IMR-90 (cell line): ENCODE measurements at regions not wholly inside any gene's neighbourhood (a gene's known extent, or its start where the extent isn't known, plus 50 kb on each side); places are given as distances from the start of the nearest gene placed in this dataset.

ENCODE experiments used
- ATAC-seq: fragments of 200-7000 bp; cut with Tn5 transposase; 2 replicates; pipeline ENCODE4 v1.9.1; 2020; ENCODE audit warnings: low read depth, mild to moderate bottlenecking, moderate library complexity
- BruUV-seq: library from RNA; stranded (reverse); fragments of 400-500 nt; replicated peaks from 2 replicates; lab custom pipeline; 2021; lab: Mats Ljungman, UMichigan
- CTCF ChIA-PET: fragments of 300-600 bp; formaldehyde crosslinking; extraction: SDS; loops from one replicate; lab custom pipeline; 2021; ENCODE audit warnings: antibody characterized with exemption; lab: Yijun Ruan, JAX
- POLR2A ChIA-PET: fragments of 300-600 bp; sonication (Branson Sonifier 250); formaldehyde crosslinking; loops from one replicate; lab custom pipeline; 2022; ENCODE audit warnings: antibody characterized with exemption; ENCODE audit not compliant: unreplicated experiment; lab: Charles Lee
- DNase-seq: peaks from one replicate; pipeline ENCODE4 v3.0.0; 2013
- H2AFZ ChIP-seq: replicated peaks from 2 replicates; pipeline ENCODE3; 2013; ENCODE audit warnings: low read length, mild to moderate bottlenecking; ENCODE audit not compliant: poor library complexity
- H2AK5ac ChIP-seq: 2 replicates; pipeline ENCODE4 v1.6.1; 2013; ENCODE audit warnings: low read depth, low read length, inconsistent platforms
- H2AK9ac ChIP-seq: replicated peaks from 2 replicates; pipeline ENCODE3; 2013; ENCODE audit warnings: mild to moderate bottlenecking, low read depth, low read length, moderate library complexity; ENCODE audit not compliant: poor library complexity
- H2BK120ac ChIP-seq: 2 replicates; pipeline ENCODE4 v1.6.1; 2013; ENCODE audit warnings: low read depth, low read length, inconsistent platforms
- H2BK15ac ChIP-seq: 3 replicates; pipeline ENCODE4 v1.6.1; 2013; ENCODE audit warnings: low read depth, low read length, inconsistent platforms
- H2BK20ac ChIP-seq: 2 replicates; pipeline ENCODE4 v1.6.1; 2013; ENCODE audit warnings: low read depth, mild to moderate bottlenecking, inconsistent platforms, low read length, moderate library complexity
- H2BK5ac ChIP-seq: 2 replicates; pipeline ENCODE4 v1.6.1; 2013; ENCODE audit warnings: mild to moderate bottlenecking, low read depth, low read length, inconsistent platforms; ENCODE audit not compliant: poor library complexity, severe bottlenecking
- H3K14ac ChIP-seq: replicated peaks from 2 replicates; pipeline ENCODE4 v1.6.1; 2013; ENCODE audit warnings: low read depth, low read length, inconsistent platforms
- H3K18ac ChIP-seq: 2 replicates; pipeline ENCODE4 v1.6.1; 2013; ENCODE audit warnings: low read depth, low read length, control low read depth
- H3K23ac ChIP-seq: 2 replicates; pipeline ENCODE4 v1.6.1; 2013; ENCODE audit warnings: low read depth, low read length, inconsistent platforms
- H3K27ac ChIP-seq: 2 replicates; pipeline ENCODE4 v1.5.1; 2013; ENCODE audit warnings: mild to moderate bottlenecking, control low read depth, low read length; ENCODE audit not compliant: insufficient read depth
- H3K27me3 ChIP-seq: 2 replicates; pipeline ENCODE4 v1.6.1; 2013; ENCODE audit warnings: low read length; ENCODE audit not compliant: control insufficient read depth, insufficient read depth
- H3K36me3 ChIP-seq: 2 replicates; pipeline ENCODE4 v1.6.1; 2013; ENCODE audit warnings: low read length, mixed read lengths; ENCODE audit not compliant: control insufficient read depth, insufficient read depth
- H3K4ac ChIP-seq: 2 replicates; pipeline ENCODE4 v1.6.1; 2013; ENCODE audit warnings: low read depth, low read length, inconsistent platforms
- H3K4me1 ChIP-seq: 2 replicates; pipeline ENCODE4 v1.6.1; 2013; ENCODE audit warnings: low read length, mixed read lengths; ENCODE audit not compliant: control insufficient read depth, insufficient read depth
- H3K4me2 ChIP-seq: 2 replicates; pipeline ENCODE4 v1.6.1; 2013; ENCODE audit warnings: low read depth, mild to moderate bottlenecking, control low read depth, low read length, moderate library complexity
- H3K4me3 ChIP-seq: 2 replicates; pipeline ENCODE4 v1.5.1; 2013; ENCODE audit warnings: low read depth, mild to moderate bottlenecking, control low read depth, low read length, moderate library complexity; ENCODE audit not compliant: insufficient read depth
- H3K56ac ChIP-seq: 2 replicates; pipeline ENCODE4 v1.6.1; 2013; ENCODE audit warnings: low read length, inconsistent platforms; ENCODE audit not compliant: insufficient read depth; ENCODE audit errors: extremely low read depth
- H3K79me1 ChIP-seq, 2 experiments: 2 replicates each; pipeline ENCODE4 v1.6.1; 2013; ENCODE audit warnings: low read length in 2 of 2, inconsistent platforms in 1 of 2, low read depth in 1 of 2
- H3K9ac ChIP-seq: 2 replicates; pipeline ENCODE4 v1.6.1; 2013; ENCODE audit warnings: low read depth, low read length, control low read depth
- H3K9me1 ChIP-seq: 2 replicates; pipeline ENCODE4 v1.6.1; 2013; ENCODE audit warnings: low read length, inconsistent platforms; ENCODE audit not compliant: insufficient read depth
- H3K9me3 ChIP-seq: 2 replicates; pipeline ENCODE4 v1.6.1; 2013; ENCODE audit warnings: low read length; ENCODE audit not compliant: control insufficient read depth, insufficient read depth
- H4K20me1 ChIP-seq: 2 replicates; pipeline ENCODE4 v1.6.1; 2013; ENCODE audit warnings: low read length, inconsistent platforms; ENCODE audit not compliant: insufficient read depth
- H4K5ac ChIP-seq: 2 replicates; pipeline ENCODE4 v1.6.1; 2013; ENCODE audit warnings: mild to moderate bottlenecking, low read depth, low read length, control low read depth
- H4K8ac ChIP-seq, 2 experiments: 2 replicates each; pipeline ENCODE4 v1.6.1; 2013; ENCODE audit warnings: low read depth in 2 of 2, low read length in 2 of 2, control low read depth in 1 of 2, inconsistent platforms in 1 of 2
- H4K91ac ChIP-seq: 2 replicates; pipeline ENCODE4 v1.6.1; 2013; ENCODE audit warnings: low read depth, low read length, inconsistent platforms; ENCODE audit not compliant: insufficient read depth
- BHLHE40 ChIP-seq: fragments of 150-350 bp; IDR thresholded peaks from 2 replicates; pipeline ENCODE4 v1.6.1; 2016; ENCODE audit warnings: mild to moderate bottlenecking, low read depth, low read length
- CEBPB ChIP-seq: IDR thresholded peaks from 2 replicates; pipeline ENCODE4 v1.6.1; 2012; ENCODE audit warnings: low read depth, low read length, improper control_type of control experiment
- FOS ChIP-seq: fragments of 150-350 bp; IDR thresholded peaks from 2 replicates; pipeline ENCODE4 v1.6.1; 2016; ENCODE audit warnings: low read depth, low read length
- MAFK ChIP-seq: IDR thresholded peaks from 2 replicates; pipeline ENCODE4 v1.6.1; 2012; ENCODE audit warnings: low read depth, low read length, improper control_type of control experiment
- MAZ ChIP-seq: IDR thresholded peaks from 2 replicates; pipeline ENCODE4 v1.6.1; 2012; ENCODE audit warnings: low read depth, mild to moderate bottlenecking, low read length, improper control_type of control experiment, moderate library complexity, borderline replicate concordance
- MXI1 ChIP-seq: IDR thresholded peaks from 2 replicates; pipeline ENCODE4 v1.6.1; 2012; ENCODE audit warnings: low read depth, mild to moderate bottlenecking, low read length, moderate library complexity, borderline replicate concordance
- NFE2L2 ChIP-seq: fragments of 150-350 bp; IDR thresholded peaks from 2 replicates; pipeline ENCODE4 v1.6.1; 2016; ENCODE audit warnings: low read depth, mild to moderate bottlenecking, low read length
- POLR2A ChIP-seq: IDR thresholded peaks from 2 replicates; pipeline ENCODE4 v1.6.1; 2012; ENCODE audit warnings: mild to moderate bottlenecking, low read depth, low read length
- RAD21 ChIP-seq: IDR thresholded peaks from 2 replicates; pipeline ENCODE4 v1.6.1; 2012; ENCODE audit warnings: low read length, improper control_type of control experiment
- RCOR1 ChIP-seq: IDR thresholded peaks from 2 replicates; pipeline ENCODE4 v1.6.1; 2012; ENCODE audit warnings: mild to moderate bottlenecking, low read length, improper control_type of control experiment; ENCODE audit not compliant: insufficient replicate concordance
- RFX5 ChIP-seq: IDR thresholded peaks from 2 replicates; pipeline ENCODE4 v1.8.0; 2012; ENCODE audit warnings: low read depth, mild to moderate bottlenecking, low read length, moderate library complexity
- SMC3 ChIP-seq: fragments of 150-350 bp; IDR thresholded peaks from 2 replicates; pipeline ENCODE4 v1.6.1; 2016; ENCODE audit warnings: low read depth, mild to moderate bottlenecking, antibody characterized with exemption, low read length, moderate library complexity
- WGBS, 2 experiments: methylation state at CpG; one replicate each; pipeline versions ENCODE4 v1.1.5 to v1.1.7; 2013; ENCODE audit warnings: missing lambda C conversion rate in 2 of 2; ENCODE audit not compliant: insufficient read length in 1 of 2; ENCODE audit errors: extremely low coverage in 2 of 2; 5-methylcytosine and 5-hydroxymethylcytosine counted together
- dilution Hi-C: fragments of 300-500 bp; cut with HindIII; formaldehyde crosslinking; loops from one replicate; pipeline ENCODE4 v1.14.3; 2018; ENCODE audit warnings: low sequenced_read_pairs; ENCODE audit not compliant: unreplicated experiment
- in situ Hi-C: fragments of 300-500 bp; cut with MboI; formaldehyde crosslinking; loops from 3 replicates; pipeline ENCODE4 v1.14.3; 2019; ENCODE audit warnings: low sequenced_read_pairs, inconsistent platforms, mixed read lengths
- intact Hi-C: fragments of 100-400 bp; cut with micrococcal nuclease; formaldehyde crosslinking; loops from 2 replicates; pipeline ENCODE4 v1.10.0; 2022
- TF ChIP-seq, protein P1 (sequence below): fragments of 150-350 bp; IDR thresholded peaks from 2 replicates; pipeline ENCODE4 v1.6.1; 2017; ENCODE audit warnings: mild to moderate bottlenecking, antibody characterized with exemption, low read length, low read depth
- TF ChIP-seq, protein P2 (sequence below): conservative IDR thresholded peaks from 2 replicates; pipeline ENCODE4 v1.5.1; 2012; ENCODE audit warnings: mild to moderate bottlenecking, low read depth, low read length, improper control_type of control experiment

DNA sequence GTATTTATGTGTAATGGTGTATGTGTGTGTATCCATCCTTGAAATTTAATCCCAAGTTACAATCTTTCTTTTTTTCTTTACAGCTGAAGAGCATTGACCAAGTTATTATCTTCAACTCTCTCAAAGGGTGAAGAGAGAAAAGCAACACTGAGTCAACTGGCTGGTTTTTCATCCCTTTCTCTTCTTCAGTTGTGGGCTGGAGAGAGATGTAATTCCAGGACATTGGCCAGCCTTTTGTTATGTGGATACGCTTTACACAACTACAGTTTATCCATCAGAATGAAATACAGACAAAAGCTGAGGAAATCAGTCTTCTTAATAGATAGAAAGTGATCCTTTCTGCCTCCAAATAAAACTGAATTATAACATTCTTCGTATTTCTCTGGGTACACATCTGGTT is 357.0 kb upstream of the NCAM2 start:
- Histone ChIP-seq H2AFZ (no peak overlapping the region), H3K9me3 (peaks cover 14% of the 10 kb centered on the region), H3K79me1 (no peaks in the 10 kb centered on the region), H3K4me2 (no peak overlapping the region), H2AK9ac (no peak overlapping the region), H3K4ac (no peak overlapping the region), H2BK120ac (no peak overlapping the region), H3K18ac (no peak overlapping the region), H2BK20ac (no peak overlapping the region), H3K9me1 (no peaks in the 10 kb centered on the region), H3K27me3 (no peaks in the 10 kb centered on the region), H2AK5ac (no peak overlapping the region), H3K23ac (no peak overlapping the region), H2BK5ac (no peak overlapping the region), H3K56ac (no peak overlapping the region), H3K36me3 (no peaks in the 10 kb centered on the region), H4K91ac (no peak overlapping the region), H3K4me3 (no peak overlapping the region), H4K5ac (no peak overlapping the region), H3K27ac (no peak overlapping the region), H3K4me1 (no peaks in the 10 kb centered on the region), H4K20me1 (no peaks in the 10 kb centered on the region), H3K14ac (no peak overlapping the region), H3K9ac (no peak overlapping the region), H2BK15ac (no peak overlapping the region), H4K8ac (no peak overlapping the region)
- TF ChIP-seq MXI1 (no peak), MAFK (no peak), SMC3 (no peak), RCOR1 (no peak), MAZ (no peak), RFX5 (no peak), BHLHE40 (no peak), POLR2A (no peak), NFE2L2 (no peak), CEBPB (no peak), FOS (no peak), RAD21 (no peak)
- TF ChIP-seq, protein P1, sequence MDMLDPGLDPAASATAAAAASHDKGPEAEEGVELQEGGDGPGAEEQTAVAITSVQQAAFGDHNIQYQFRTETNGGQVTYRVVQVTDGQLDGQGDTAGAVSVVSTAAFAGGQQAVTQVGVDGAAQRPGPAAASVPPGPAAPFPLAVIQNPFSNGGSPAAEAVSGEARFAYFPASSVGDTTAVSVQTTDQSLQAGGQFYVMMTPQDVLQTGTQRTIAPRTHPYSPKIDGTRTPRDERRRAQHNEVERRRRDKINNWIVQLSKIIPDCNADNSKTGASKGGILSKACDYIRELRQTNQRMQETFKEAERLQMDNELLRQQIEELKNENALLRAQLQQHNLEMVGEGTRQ: no peak
- TF ChIP-seq, protein P2, sequence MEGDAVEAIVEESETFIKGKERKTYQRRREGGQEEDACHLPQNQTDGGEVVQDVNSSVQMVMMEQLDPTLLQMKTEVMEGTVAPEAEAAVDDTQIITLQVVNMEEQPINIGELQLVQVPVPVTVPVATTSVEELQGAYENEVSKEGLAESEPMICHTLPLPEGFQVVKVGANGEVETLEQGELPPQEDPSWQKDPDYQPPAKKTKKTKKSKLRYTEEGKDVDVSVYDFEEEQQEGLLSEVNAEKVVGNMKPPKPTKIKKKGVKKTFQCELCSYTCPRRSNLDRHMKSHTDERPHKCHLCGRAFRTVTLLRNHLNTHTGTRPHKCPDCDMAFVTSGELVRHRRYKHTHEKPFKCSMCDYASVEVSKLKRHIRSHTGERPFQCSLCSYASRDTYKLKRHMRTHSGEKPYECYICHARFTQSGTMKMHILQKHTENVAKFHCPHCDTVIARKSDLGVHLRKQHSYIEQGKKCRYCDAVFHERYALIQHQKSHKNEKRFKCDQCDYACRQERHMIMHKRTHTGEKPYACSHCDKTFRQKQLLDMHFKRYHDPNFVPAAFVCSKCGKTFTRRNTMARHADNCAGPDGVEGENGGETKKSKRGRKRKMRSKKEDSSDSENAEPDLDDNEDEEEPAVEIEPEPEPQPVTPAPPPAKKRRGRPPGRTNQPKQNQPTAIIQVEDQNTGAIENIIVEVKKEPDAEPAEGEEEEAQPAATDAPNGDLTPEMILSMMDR: no peak
- ChIA-PET POLR2A (no interaction called here), CTCF (no interaction called here)
- no TSS peak for BruUV-seq
- ATAC-seq (no peak), DNase-seq (no peak)
- intact Hi-C loops: no loop called here
- dilution Hi-C loops: no loop called here
- whole genome bisulfite sequencing, 2 experiments: no CpG with 5 or more reads among the region's 2 CpGs
- in situ Hi-C loops: no loop called here
